GM21447 (cell line): ENCODE measurements at regions not wholly inside any gene's neighbourhood (a gene's known extent, or its start where the extent isn't known, plus 50 kb on each side); places are given as distances from the start of the nearest gene placed in this dataset.

Experiments
- ATAC-seq: cut with Tn5 transposase; IDR thresholded peaks from one replicate; pipeline ENCODE4 v1.9.1; 2021; ENCODE audit not compliant: unreplicated experiment

DNA sequence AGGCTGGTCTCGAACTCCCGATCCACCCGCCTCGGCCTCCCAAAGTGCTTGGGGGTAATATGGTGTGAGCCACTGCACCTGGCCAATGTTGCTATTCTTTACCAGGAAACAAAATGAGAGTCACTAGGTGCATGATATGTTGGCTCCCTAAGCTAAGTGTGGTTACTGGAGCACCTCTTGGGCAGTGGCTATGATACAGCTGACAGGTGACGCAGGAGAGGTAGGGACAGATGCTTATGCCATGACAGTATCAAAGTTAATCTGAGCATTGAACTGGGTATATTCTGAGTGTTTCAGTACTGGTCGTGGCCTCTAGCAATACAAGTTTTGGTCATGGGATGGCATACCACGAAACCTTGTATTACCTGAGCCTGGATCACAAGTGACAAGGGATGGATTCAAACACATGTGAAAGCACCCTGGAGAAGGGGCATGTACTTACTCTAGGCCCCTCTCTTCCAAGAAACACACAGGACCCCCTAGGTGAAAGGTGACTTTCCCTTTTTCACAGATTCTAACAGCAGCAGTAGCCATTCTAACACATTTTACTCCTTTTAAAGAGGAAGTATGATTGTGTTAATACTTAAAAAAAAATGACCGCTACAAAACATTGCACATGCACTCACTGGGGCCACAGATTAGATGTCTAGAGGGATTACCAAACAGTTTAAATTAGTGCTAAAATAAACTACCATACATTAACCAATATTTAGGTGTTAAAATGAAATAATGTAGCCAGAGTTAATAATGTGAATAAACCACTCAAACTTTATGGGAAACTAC is 467.3 kb downstream of the SHQ1 start:
- ATAC-seq = no peak

GRCh38 chr3:72380193-72380592 is 468.1 kb downstream of the SHQ1 start:
- ATAC-seq = no peak

DNA sequence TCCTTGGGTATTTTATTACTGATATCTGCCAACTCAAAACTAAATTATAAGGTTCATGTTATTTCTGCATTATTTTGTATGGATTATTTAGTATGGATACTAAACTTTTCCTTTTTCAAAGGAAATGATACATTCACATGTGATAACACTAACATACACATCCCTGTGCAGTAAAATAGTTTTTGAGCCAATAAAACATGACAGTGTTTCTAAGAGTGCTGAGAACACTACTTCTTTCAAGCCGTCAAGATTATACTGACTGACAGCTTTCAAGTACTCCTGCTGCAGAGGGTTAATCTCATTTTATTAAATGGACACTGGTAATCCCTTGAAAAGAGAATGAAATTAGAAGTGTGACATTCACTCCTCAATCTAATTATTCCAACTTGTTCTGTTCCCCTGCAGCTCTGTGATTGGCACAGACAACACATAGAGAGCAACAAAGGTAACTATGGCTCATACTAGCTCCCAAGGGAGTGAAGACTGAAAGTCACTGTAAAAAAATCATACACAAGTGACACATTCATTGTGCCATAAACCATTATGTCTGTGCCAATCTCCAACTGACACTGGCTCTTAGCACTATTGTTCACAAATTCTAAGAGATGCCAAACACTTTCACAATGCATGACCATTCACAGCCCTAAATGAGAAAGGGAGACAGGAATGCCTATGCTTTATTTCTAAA is 468.6 kb downstream of the SHQ1 start:
- ATAC-seq = no peak

GRCh38 chr3:72378287-72378686 is 470.0 kb downstream of the SHQ1 start:
- no peak for ATAC-seq

- ATAC-seq = no peak
Measured at GRCh38 chr3:72376956-72377710, 471.1 kb downstream of the SHQ1 start.

DNA sequence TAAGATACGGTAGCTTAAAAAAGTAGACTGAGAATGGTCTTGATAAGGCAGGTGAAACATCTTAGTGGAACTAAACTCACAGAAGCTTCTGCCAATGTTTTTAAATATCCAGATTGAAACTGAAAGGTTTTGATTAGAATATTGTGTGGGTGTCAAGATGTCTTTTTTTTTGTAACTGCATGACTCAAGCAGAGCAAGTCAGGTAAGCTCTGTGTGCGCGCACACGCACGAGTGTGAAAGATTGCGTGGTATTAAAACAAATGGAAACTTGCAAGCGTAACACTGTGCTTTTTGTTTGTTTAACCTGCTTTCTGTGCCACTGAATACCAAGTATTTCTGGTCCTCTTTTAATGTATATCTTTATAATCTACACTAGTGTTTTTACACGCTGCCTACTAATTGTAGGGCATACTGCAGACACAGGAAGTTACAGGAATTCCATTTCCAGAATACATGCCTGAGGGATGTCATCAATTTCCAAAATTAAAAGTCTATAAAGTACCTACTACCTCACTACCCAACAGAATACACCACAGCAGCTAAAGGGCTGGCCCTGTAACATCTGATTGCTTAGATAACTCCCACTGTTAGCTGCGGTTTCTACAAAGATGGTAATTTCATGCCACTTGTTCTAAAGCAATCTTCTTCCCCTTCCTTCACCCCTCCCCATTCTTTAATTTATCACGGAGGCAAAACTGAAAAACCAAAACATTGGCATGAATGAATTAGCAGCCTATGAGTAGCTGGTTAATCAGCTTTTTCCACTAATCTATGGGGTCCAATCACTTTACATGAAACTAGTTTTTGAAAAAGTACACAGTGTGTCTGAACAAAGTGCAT is 472.8 kb downstream of the SHQ1 start:
- ATAC-seq = no peak

GRCh38 chr3:72373139-72373538 is 475.1 kb downstream of the SHQ1 start:
- ATAC-seq = no peak

- ATAC-seq = no peak
Measured at GRCh38 chr3:72372161-72372560, 476.1 kb downstream of the SHQ1 start.

DNA sequence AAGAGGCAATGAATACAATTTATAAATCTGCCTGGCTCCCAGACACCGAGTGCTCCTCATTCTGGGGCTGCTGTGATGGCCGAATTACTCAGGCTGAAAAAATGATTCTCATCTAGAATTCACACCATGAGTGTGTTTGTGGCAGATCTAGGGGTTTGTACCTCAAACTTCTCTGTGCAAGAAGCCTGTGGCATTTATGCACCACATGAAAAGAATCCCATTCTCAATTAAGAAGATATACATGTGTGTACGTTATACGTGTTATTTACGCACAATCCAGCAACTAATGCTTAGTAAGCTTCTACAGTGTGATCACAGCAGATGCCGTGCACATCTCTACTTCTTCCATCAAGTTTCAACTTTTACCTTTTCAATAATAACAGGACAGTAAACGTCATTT is 476.8 kb downstream of the SHQ1 start:
- no peak for ATAC-seq

GRCh38 chr3:72370947-72371346 is 477.3 kb downstream of the SHQ1 start:
- ATAC-seq = no peak

DNA sequence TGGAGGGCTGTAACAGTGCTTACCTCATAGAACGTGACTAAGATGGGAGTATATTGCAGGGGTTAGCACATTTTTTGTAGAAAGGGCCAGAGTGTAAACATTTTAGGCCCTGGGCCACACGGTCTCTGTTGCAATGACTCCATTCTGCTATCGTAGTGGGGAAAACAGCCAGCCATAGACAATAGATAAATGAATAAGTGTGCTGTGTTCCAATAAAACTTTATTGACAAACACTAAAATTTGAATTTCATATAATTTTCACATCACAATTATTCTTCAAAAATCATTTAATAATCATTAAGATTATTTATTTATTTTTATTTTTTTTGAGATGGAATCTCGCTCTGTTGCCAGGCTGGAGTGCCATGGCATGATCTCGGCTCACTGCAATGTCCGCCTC is 478.6 kb downstream of the SHQ1 start:
- ATAC-seq = no peak

DNA sequence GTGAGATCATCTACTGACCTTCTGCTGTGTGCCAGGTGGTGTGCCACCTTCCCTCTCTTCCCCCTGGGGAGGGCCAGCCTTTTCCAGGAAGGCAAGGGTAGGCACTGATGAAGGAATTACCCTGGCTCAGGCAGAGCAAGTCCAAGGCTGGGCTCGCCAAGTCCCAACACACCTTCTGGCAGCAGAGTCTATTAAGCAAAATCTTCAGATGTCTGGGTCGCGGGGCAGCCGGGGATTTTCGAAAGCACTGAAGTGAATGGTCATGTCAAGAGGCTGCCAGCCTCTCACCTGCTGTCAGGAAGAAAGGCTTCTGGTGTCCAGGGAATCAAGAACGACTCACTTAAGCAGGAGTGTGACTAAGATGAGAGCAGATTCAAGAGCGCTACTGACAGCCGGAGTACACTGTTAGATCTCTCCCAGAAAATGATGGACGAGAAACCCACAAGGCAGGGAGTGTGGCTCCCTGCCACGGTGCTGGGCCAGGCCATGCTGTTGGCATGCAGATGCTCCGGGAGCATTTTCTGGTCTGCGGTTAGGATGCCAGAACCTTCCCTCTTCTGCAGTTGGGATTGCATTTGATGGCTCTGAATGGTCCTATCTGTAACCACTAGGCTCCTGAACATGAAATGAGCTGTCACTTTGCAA is 479.8 kb downstream of the SHQ1 start:
- ATAC-seq = no peak

- ATAC-seq = no peak
Measured at GRCh38 chr3:72361990-72362389, 486.3 kb downstream of the SHQ1 start.

DNA sequence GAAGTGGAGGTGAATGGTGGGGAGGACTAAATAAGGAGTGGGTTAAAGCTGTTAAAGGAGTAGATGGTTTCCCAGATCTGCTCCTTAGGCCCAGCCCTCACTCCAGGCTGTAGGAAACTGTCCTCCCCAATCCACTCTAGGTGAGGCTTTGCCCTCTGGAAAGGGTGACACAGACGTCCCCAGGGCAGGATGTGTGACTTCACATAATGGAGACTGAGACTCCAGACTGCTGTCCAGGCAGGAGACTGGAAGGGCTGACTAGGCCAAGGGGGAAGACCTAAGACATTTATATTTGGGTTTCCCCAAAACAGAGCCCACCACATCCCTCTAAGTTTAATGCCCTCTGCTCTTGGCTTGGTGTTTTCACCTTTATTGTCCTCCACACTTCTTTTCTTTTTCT is 488.5 kb downstream of the SHQ1 start:
- no peak for ATAC-seq

DNA sequence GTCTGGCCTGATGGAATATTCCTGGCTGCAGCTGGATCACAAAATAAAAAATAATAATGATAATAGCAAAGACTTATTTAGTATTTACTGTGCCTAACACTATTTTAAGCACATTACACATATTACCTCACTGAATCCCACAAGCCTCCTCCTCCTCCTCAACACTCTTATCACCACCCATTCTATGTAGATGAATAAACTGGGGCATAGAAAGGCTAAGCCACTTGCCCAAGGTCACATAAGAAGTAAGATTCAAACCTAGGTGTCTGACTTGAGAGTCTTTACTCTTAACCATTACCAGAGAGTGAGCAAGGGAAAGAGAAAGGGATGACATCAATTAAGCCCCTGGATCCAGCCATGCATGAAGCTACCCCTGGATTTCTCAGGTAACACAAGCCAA is 493.1 kb downstream of the SHQ1 start:
- no peak for ATAC-seq

- no peak for ATAC-seq
Measured at GRCh38 chr3:72354486-72354885, 493.8 kb downstream of the SHQ1 start.

DNA sequence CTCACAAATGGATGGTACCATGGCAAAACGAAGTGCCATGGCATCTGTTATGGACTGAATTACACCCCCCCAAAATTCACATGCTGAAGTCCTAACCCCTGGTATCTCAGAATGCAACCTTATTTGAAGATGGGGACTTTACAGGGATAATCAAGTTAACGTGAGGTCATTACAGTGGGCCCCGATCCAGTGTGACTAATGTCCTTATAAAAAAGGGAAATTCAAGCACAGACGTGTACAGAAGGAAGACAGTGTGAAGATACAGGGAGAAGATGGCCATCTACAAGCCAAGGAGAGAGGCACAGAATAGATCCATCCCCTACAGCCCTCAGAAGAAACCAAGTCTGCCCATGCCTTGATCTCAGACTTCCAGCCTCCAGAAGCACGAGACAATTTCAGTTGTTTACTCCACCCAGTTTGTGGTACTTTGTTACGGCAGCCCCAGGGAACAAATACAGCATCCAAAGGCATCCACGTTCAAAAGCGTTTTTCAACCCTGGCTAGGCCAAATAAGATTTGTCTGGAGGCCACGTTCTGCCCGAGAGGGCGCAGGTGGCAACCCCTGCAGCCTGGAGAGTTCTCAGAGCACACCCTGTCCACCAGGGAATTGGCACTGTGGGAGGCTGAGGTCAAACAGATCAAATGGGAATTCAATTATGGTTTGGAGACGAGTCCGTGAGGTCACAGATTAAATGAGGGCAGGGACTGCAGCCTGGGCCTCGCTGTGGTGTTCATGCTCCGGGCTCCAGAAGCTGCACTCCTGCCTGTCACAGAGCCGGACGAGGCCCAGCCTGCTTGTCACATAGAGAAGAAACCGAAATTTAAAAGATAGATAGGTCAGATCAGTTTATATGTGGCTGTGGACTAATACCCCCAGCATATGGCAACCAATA is 494.8 kb downstream of the SHQ1 start:
- no peak for ATAC-seq

GRCh38 chr3:72352176-72352575 is 496.1 kb downstream of the SHQ1 start:
- ATAC-seq = no peak

DNA sequence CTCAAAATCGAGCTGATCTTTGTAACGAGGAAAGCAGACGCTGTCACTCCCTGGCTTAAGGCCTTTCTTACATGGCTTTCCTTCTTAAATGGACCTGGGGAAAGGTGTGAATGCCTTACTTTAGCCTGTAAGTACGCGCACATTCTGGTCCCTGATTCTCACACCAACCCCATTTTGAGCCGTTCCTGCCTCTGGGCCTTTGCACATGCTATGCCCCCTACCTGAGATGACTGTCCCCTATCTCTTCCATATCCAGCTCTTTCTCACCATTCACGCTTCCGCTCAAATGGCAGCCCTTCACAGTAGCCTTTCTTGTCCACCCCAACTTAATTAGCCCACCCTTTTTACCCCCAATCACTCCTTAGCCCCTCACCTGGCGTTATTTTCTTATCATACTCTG is 496.7 kb downstream of the SHQ1 start:
- ATAC-seq = no peak
